ENCODE measurements at regions not wholly inside any gene's neighbourhood (a gene's known extent, or its start where the extent isn't known, plus 50 kb on each side); places are given as distances from the start of the nearest gene placed in this dataset.

DNA sequence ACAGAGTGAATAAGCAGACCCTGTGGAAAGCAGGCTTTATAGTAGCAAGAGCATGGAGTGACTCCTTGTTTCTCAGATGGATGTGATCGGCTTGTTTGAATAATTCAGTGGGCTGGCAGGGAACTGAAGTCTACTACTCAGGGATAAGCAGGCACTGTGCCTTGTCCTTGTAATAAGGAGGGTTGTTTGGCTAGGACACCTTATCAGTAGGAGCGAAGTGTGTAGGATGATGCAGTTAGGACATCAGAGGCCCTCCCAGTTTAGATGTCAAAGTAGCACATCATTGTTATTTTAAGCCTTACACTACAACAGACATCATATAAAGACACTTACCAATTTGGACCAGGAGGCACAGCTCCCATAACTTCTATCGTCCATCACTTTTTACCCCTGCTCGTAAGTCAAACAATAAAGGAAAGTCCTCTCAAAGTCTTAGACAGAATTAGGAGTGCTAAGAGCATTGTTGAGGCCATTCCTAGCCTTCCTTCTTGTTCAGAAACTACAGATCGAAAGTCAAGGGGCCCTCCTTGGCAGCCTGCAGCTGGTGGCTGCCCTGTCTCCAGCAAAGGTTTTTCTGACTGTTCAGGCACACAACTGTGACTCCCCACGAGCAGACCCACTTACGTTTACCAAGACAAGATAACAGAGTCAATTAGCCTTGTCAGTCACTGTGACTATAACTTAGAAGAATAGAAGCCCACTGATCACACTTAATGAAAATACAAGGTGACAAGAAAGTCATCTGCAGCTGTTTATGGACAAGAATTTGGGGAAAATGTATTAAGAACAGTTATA lies 218.6 kb downstream of the SNX18 start:
- no peak for DNase-seq
- TF ChIP-seq, protein P1, sequence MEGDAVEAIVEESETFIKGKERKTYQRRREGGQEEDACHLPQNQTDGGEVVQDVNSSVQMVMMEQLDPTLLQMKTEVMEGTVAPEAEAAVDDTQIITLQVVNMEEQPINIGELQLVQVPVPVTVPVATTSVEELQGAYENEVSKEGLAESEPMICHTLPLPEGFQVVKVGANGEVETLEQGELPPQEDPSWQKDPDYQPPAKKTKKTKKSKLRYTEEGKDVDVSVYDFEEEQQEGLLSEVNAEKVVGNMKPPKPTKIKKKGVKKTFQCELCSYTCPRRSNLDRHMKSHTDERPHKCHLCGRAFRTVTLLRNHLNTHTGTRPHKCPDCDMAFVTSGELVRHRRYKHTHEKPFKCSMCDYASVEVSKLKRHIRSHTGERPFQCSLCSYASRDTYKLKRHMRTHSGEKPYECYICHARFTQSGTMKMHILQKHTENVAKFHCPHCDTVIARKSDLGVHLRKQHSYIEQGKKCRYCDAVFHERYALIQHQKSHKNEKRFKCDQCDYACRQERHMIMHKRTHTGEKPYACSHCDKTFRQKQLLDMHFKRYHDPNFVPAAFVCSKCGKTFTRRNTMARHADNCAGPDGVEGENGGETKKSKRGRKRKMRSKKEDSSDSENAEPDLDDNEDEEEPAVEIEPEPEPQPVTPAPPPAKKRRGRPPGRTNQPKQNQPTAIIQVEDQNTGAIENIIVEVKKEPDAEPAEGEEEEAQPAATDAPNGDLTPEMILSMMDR (IDR thresholded peaks at IDR 0.05): no peak
- Mint-ChIP-seq H3K27ac (no peak overlapping the region), H3K9me3 (no peaks in the 10 kb centered on the region), H3K4me3 (no peak overlapping the region), H3K36me3 (ENCODE audit: low read depth) (no peaks in the 10 kb centered on the region), H3K4me1 (ENCODE audit: low read depth) (peaks cover 4% of the 10 kb centered on the region), H3K27me3 (peaks cover 3% of the 10 kb centered on the region)
- CTCF ChIA-PET: interaction anchor here (1.4 kb wide), 1 partner anchor 14 kb away, joined by 3 read pairs; no protein-coding TSS in a partner anchor
- POLR2A ChIA-PET: no interaction called here
- ATAC-seq: no peak
- intact Hi-C loops (cut with micrococcal nuclease): no loop called here

DNA sequence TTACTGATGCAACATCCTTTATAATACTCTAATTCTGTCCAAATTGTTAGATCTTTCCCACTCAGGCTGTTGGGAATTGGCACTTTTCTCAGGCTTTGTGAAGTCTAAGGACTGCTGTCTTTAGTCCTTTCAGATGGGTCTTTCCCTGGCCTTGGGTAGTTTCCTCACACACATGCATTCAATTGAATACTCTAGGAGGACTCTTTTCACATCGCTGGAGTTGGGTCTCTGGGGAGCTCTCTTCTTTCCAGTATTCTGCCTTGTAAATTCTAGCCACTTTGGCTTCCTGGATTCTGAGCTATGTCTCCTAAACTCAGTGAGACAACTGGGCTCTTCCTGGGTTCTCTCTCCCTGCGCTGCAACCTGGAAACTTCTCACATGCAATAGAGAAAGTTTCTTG lies 215.5 kb downstream of the SNX18 start:
- TF ChIP-seq, protein P1 (IDR thresholded peaks at IDR 0.05): no peak
- Mint-ChIP-seq H3K27ac (no peak overlapping the region), H3K4me3 (no peak overlapping the region), H3K4me1 (ENCODE audit: low read depth) (no peaks in the 10 kb centered on the region), H3K9me3 (no peaks in the 10 kb centered on the region), H3K36me3 (ENCODE audit: low read depth) (no peaks in the 10 kb centered on the region), H3K27me3 (no peaks in the 10 kb centered on the region)
- POLR2A ChIA-PET: no interaction called here
- CTCF ChIA-PET: interaction anchor here (1.2 to 1.4 kb wide), 2 partner anchors 11 to 216 kb away, joined by 4 read pairs; partner anchors contain the start of gene SNX18
- ATAC-seq (no peak), DNase-seq (no peak)
- intact Hi-C loops (cut with micrococcal nuclease): no loop called here

GRCh38 chr5:54732108-54732507 lies 214.5 kb downstream of the SNX18 start:
- TF ChIP-seq, protein P1 (IDR thresholded peaks at IDR 0.05): no peak
- Mint-ChIP-seq H3K36me3 (ENCODE audit: low read depth) (no peaks in the 10 kb centered on the region), H3K4me1 (ENCODE audit: low read depth) (no peaks in the 10 kb centered on the region), H3K27me3 (no peaks in the 10 kb centered on the region), H3K27ac (no peak overlapping the region), H3K4me3 (no peak overlapping the region), H3K9me3 (no peaks in the 10 kb centered on the region)
- no peak for DNase-seq
- intact Hi-C loops (cut with micrococcal nuclease): no loop called here
- ChIA-PET POLR2A (no interaction called here), CTCF (interaction anchor here (0.6 kb wide), 1 partner anchor 90 kb away, joined by 3 read pairs; no protein-coding TSS in a partner anchor)
- ATAC-seq: no peak

- no peaks in the 10 kb centered on the region for H3K4me1 Mint-ChIP-seq (ENCODE audit: low read depth)
- POLR2A ChIA-PET: no interaction called here
These were observed 211.0 kb downstream of the SNX18 start for GRCh38 chr5:54728588-54728915.

More at GRCh38 chr5:54728588-54728915, 211.0 kb downstream of the SNX18 start:
- Mint-ChIP-seq H3K27me3 (no peaks in the 10 kb centered on the region), H3K36me3 (ENCODE audit: low read depth) (no peaks in the 10 kb centered on the region), H3K9me3 (no peaks in the 10 kb centered on the region), H3K4me3 (no peak overlapping the region), H3K27ac (no peak overlapping the region)
- intact Hi-C loops (cut with micrococcal nuclease): no loop called here
- ATAC-seq (no peak), DNase-seq (no peak)
- CTCF ChIA-PET: no interaction called here
- TF ChIP-seq, protein P1 (IDR thresholded peaks at IDR 0.05): no peak

Data from activated CD8-positive, alpha-beta T cell treated with anti-CD3 and anti-CD28 coated beads for 36 hours (primary cell).